Ectodermal cell (in vitro differentiated cells): ENCODE measurements at regions not wholly inside any gene's neighbourhood (a gene's known extent, or its start where the extent isn't known, plus 50 kb on each side); places are given as distances from the start of the nearest gene placed in this dataset.

Source experiments
- H3K27ac ChIP-seq: 2 replicates; pipeline ENCODE4 v1.7.0; 2013; ENCODE audit warnings: mild to moderate bottlenecking, low read depth, low read length; ENCODE audit not compliant: insufficient read depth, poor library complexity, severe bottlenecking
- H3K27me3 ChIP-seq: 2 replicates; pipeline ENCODE4 v1.7.0; 2013; ENCODE audit warnings: mild to moderate bottlenecking, low read length; ENCODE audit not compliant: insufficient read depth, control insufficient read depth, poor library complexity, severe bottlenecking
- H3K36me3 ChIP-seq: one replicate; pipeline ENCODE4 v1.7.0; 2013; ENCODE audit warnings: low read length; ENCODE audit not compliant: control insufficient read depth, insufficient read depth
- H3K4me1 ChIP-seq: one replicate; pipeline ENCODE4 v1.7.0; 2013; ENCODE audit warnings: low read length; ENCODE audit not compliant: control insufficient read depth, insufficient read depth
- H3K4me3 ChIP-seq: 2 replicates; pipeline ENCODE4 v1.7.0; 2013; ENCODE audit warnings: low read depth, low read length, control low read depth; ENCODE audit not compliant: insufficient read depth
- H3K9me3 ChIP-seq: 2 replicates; pipeline ENCODE4 v1.7.0; 2013; ENCODE audit warnings: mild to moderate bottlenecking, low read length, moderate library complexity; ENCODE audit not compliant: control insufficient read depth
- WGBS, 2 experiments: methylation state at CpG; one replicate each; pipeline ENCODE4 v1.1.7; 2013; ENCODE audit warnings: missing lambda C conversion rate in 2 of 2; 5-methylcytosine and 5-hydroxymethylcytosine counted together

DNA sequence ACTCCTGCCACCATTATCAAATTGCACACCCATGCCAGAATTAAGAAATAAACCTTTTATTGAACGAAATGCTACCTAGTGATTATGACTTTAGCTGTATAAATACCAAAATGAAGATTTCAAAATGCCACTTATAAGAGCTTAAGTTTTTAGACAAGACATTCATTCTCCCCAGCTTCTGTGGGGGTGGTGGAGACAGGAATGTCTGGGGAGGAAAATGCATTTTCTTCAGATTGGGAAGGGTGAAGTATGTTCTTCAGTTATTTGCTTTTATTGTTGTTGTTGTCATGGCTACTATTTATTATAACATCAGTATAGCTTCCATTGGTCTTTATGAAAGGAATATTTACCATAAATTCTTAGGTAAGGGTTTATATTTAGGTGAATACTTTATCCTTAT, 132.7 kb upstream of the GMNC start:
- H3K4me1 ChIP-seq = peaks cover 8% of the 10 kb centered on the region
- no peaks in the 10 kb centered on the region for H3K36me3 ChIP-seq
- no peak overlapping the region for H3K27ac ChIP-seq
- no CpG with 5 or more reads among the region's 1 CpG for WGBS, 2 experiments
- no peaks in the 10 kb centered on the region for H3K9me3 ChIP-seq
- H3K4me3 ChIP-seq = no peak overlapping the region
- H3K27me3 ChIP-seq = no peaks in the 10 kb centered on the region

DNA sequence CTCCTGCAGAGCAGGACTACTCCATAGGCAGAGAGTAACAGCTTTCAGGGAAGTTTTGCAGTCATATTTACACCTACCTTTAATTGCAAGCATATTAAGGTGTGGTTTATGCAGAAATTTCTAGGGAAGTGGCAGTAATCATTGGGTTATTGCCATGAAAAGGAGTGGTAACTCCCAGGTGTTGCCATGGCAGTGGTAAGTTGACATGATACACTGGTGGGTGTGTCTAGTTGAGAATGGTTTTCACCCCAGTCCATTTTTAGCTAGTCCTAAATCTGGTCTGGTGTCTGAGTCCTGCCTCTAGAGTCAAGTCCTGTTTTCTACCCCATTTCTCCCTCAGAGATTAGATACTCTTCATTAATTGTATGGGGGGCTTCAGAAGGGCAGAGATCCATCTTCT, 128.4 kb upstream of the GMNC start:
- no peaks in the 10 kb centered on the region for H3K36me3 ChIP-seq
- no peak overlapping the region for H3K4me3 ChIP-seq
- H3K9me3 ChIP-seq = no peaks in the 10 kb centered on the region
- no peak overlapping the region for H3K27ac ChIP-seq
- H3K4me1 ChIP-seq = peaks cover 8% of the 10 kb centered on the region
- H3K27me3 ChIP-seq = no peaks in the 10 kb centered on the region

DNA sequence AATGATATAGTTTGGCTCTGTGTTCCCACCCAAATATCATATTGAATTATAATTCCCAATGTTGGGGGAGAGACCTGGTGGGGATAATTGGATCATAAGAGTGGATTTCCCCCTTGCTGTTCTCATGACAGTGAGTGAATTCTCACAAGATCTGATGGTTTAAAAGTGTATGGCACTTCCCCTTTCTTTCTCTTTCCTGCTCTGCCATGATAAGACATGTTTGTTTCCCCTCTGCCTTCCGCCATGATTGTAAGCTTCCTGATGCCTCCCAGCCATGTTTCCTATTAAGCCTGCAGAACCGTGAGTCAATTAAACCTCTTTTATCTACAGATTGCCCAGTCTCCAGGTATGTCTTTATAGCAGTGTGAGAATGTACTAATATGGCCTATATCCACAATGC, 126.7 kb upstream of the GMNC start:
- Histone ChIP-seq H3K9me3 (no peaks in the 10 kb centered on the region), H3K36me3 (no peaks in the 10 kb centered on the region), H3K27ac (no peak overlapping the region), H3K4me3 (no peak overlapping the region), H3K4me1 (peaks cover 8% of the 10 kb centered on the region), H3K27me3 (no peaks in the 10 kb centered on the region)
- 88 to 92% methylated on average over 2 of the region's 2 CpGs for WGBS, 2 experiments

DNA sequence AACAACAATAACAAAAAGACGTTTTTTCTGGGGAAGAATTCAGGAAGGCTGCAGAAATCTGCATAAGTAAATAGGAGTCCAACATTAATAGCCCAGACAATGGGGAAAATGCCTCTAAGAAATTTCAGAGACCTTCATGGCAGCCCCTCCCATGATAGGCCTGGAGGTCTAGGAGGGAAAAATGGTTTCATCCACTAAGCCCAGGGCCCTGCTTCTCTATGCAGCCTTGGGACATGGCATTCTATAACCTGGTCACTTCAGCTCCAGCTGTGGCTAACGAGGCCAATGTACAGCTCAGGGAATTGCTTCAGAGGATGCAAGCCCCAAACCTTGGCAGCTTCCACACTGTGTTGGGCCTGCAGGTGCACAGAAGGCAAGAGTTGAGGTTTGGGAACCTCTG, 125.6 kb upstream of the GMNC start:
- no peaks in the 10 kb centered on the region for H3K36me3 ChIP-seq
- peaks cover under 1% of the 10 kb centered on the region for H3K4me1 ChIP-seq
- 89 to 93% methylated on average over 2 of the region's 2 CpGs for WGBS, 2 experiments
- no peaks in the 10 kb centered on the region for H3K27me3 ChIP-seq
- H3K9me3 ChIP-seq = no peaks in the 10 kb centered on the region
- H3K4me3 ChIP-seq = no peak overlapping the region
- no peak overlapping the region for H3K27ac ChIP-seq

DNA sequence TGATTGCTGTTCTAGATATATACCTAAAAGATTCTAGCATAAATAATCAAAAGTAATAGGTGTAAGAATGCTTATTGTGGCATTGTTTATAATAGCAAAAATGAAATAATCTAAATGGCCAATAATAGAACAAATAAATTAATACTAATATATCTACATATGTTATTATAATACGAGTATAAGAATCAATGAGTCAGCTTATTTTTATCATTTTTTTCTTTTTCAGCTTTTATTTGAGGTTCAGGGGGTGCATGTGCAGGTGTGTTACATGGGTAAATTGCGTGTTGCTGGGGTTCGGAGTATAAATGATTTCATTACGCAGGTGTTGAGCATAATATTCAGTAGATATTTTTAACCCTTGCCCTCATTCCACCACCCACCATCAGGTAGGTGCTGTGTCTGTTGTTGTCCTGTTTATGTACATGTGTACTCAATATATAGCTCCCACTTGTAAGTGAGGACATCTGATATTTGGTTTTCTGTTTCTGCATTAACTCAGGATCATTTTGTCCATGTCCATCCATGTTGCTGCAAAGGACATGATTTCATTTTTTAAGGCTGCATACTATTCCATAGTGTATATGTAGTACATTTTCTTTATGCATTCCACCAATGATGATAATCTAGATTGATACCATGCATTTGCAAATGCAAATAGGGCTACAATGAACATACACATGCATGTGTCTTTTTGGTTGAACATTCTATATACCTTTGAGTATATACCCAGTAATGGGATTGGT, 122.2 kb upstream of the GMNC start:
- 100% methylated on average over 3 of the region's 4 CpGs; no CpG with 5 or more reads in 1 of the 2 experiments for WGBS, 2 experiments
- no peaks in the 10 kb centered on the region for H3K9me3 ChIP-seq

DNA sequence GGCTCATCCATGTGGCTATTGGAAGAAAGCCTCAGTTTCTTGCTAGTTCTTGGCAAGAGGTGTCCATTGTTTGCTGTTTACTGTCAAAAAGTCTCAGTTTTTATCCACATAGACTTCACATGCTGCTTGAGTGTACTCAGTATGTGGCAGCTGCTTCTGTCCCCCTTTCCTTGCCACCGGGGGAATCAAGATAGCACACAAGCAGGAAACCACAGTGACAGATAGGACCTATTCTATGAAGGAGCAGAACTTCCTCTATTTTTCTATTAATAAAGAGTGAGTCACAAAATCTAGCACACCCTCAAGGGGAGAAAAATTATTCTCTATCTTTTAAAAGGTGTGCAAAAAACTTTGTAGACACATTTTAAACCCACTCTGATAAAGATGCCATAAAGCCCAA, 121.4 kb upstream of the GMNC start:
- no peaks in the 10 kb centered on the region for H3K27me3 ChIP-seq
- WGBS, 2 experiments = 71 to 100% methylated on average over 1 of the region's 1 CpG

More for the DNA sequence above, 122.2 kb upstream of the GMNC start:
- no peaks in the 10 kb centered on the region for H3K4me1 ChIP-seq
- no peak overlapping the region for H3K4me3 ChIP-seq
- H3K36me3 ChIP-seq = no peaks in the 10 kb centered on the region
- no peak overlapping the region for H3K27ac ChIP-seq
- H3K27me3 ChIP-seq = no peaks in the 10 kb centered on the region

DNA sequence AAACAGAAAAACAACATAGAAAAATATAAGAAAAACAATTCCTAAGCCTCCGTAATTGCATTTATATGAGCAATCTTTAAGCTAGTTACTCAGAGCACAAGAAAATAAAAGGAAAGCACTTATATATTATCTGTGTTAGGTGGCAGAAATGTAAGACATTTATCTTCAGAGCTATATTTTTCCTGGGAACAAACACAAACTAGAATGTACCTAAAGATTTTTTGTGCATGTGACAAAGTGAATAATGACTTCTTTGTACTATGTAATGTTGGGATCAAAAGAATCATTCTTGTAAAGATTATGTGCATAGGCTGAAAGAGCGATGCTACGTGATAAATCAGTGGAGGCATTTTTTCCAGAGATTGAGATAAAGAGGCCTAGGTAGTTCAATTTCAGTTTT, 111.3 kb upstream of the GMNC start:
- WGBS, 2 experiments = 94 to 100% methylated on average over 2 of the region's 3 CpGs

More for the DNA sequence above, 121.4 kb upstream of the GMNC start:
- no peaks in the 10 kb centered on the region for H3K36me3 ChIP-seq
- H3K9me3 ChIP-seq = no peaks in the 10 kb centered on the region
- H3K4me3 ChIP-seq = no peak overlapping the region
- H3K27ac ChIP-seq = no peak overlapping the region
- no peaks in the 10 kb centered on the region for H3K4me1 ChIP-seq

DNA sequence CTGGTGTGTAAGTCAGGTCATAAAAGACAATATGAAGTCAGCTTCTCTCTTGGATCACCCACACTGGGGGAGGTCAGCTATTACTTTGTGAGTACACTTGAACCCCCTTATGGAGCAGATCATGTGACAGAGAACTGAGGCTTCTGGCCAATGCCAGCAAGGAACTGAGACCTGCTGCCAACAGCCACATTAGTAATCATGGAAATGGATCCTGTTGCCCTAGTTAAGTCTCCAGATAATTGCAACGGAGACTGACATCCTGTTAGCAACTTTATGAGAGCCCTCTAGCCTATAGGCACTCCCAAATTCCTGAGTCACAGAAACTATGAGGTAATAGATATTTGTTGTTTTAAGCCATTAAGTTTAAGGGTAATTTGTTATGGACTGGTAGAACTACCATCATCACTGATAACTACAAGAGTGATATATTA, 110.4 kb upstream of the GMNC start:
- Histone ChIP-seq H3K4me3 (no peak overlapping the region), H3K27me3 (no peaks in the 10 kb centered on the region), H3K4me1 (no peaks in the 10 kb centered on the region), H3K36me3 (no peaks in the 10 kb centered on the region), H3K27ac (no peak overlapping the region), H3K9me3 (no peaks in the 10 kb centered on the region)
- 83 to 92% methylated on average over 1 of the region's 1 CpG for WGBS, 2 experiments

More for the DNA sequence above, 111.3 kb upstream of the GMNC start:
- Histone ChIP-seq H3K27ac (no peak overlapping the region), H3K9me3 (no peaks in the 10 kb centered on the region), H3K36me3 (no peaks in the 10 kb centered on the region), H3K4me3 (no peak overlapping the region), H3K27me3 (no peaks in the 10 kb centered on the region), H3K4me1 (no peaks in the 10 kb centered on the region)

DNA sequence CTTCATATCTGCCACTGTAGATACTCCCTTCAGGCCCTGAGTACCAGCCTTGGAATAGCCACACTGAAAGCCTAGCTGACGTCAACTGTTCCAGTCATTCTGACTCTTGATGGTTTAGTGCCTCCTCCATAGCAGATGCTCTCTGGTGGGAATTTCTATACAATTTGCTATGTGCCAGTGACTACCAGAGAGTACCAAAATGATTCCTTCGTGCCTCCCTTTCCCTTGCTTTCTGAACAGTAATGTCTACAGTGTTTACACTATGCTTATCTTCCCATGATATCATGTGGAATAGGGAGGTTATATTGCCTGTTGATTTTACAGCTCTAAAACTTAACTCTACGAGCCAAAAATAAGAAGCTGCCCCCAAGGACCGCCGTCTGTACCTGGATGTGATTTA, 109.7 kb upstream of the GMNC start:
- 72 to 76% methylated on average over 4 to 5 of the region's 5 CpGs for WGBS, 2 experiments
- H3K4me1 ChIP-seq = no peaks in the 10 kb centered on the region

DNA sequence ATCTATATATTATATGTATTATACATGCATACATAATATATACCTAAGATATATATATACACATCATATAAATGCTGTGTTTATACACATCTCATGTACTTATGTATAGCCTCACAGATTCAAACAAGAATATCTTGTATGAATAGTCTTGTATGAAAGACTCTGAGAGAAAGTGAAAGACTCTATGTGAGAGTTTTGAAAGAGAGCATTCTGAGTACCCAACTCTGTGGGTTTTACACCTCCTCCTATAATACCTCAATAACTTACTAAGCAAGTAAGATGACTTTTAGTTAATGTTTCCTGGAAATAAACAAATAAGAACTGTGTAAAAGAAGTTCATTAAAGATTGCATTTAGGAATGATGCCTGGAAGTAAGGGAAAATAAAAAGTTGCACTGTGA, 108.1 kb upstream of the GMNC start:
- Histone ChIP-seq H3K4me3 (no peak overlapping the region), H3K36me3 (no peaks in the 10 kb centered on the region), H3K27ac (no peak overlapping the region), H3K4me1 (no peaks in the 10 kb centered on the region), H3K9me3 (no peaks in the 10 kb centered on the region), H3K27me3 (no peaks in the 10 kb centered on the region)

More for the DNA sequence above, 109.7 kb upstream of the GMNC start:
- Histone ChIP-seq H3K4me3 (no peak overlapping the region), H3K27me3 (no peaks in the 10 kb centered on the region), H3K36me3 (no peaks in the 10 kb centered on the region), H3K9me3 (no peaks in the 10 kb centered on the region), H3K27ac (no peak overlapping the region)

DNA sequence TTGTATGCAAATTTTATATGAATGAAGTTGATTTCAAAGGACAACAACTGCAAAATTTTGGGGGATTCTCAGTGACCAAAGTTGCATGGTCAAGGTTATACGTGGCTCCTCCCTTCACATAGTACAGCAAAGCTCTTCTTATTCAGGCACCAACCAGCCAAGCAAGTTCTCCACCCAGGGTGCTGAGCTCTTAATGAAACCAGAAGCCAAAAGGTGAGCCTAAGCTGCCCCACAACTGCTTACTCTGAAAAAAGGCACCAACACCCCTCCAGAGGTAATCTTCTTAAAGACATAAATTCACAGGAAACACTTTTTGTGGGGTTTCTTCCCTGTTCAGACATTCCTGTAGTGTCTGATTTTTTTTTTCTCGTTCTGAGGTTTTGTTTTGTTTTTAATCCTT, 106.1 kb upstream of the GMNC start:
- Histone ChIP-seq H3K4me3 (no peak overlapping the region), H3K4me1 (no peaks in the 10 kb centered on the region), H3K27ac (no peak overlapping the region), H3K36me3 (no peaks in the 10 kb centered on the region), H3K27me3 (no peaks in the 10 kb centered on the region), H3K9me3 (no peaks in the 10 kb centered on the region)
- 41 to 78% methylated on average over 1 to 2 of the region's 2 CpGs for WGBS, 2 experiments
